PC-9 (cell line): ENCODE measurements at regions not wholly inside any gene's neighbourhood (a gene's known extent, or its start where the extent isn't known, plus 50 kb on each side); places are given as distances from the start of the nearest gene placed in this dataset.

ENCODE experiments used
- BruUV-seq: library from RNA; stranded (reverse); fragments of 400-500 nt; replicated peaks from 2 replicates; lab custom pipeline; 2021; lab: Mats Ljungman, UMichigan
- CTCF ChIA-PET: fragments of 300-600 bp; sonication (Branson Sonifier 250); formaldehyde crosslinking; loops from one replicate; lab custom pipeline; 2022; ENCODE audit warnings: antibody characterized with exemption; lab: Charles Lee
- POLR2A ChIA-PET: fragments of 300-600 bp; sonication (Branson Sonifier 250); formaldehyde crosslinking; loops from one replicate; lab custom pipeline; 2022; ENCODE audit warnings: antibody characterized with exemption; ENCODE audit not compliant: unreplicated experiment; lab: Charles Lee
- DNase-seq, 2 experiments: peaks; one replicate each; pipeline versions ENCODE4 v3.0.0 to v3.0.0-alpha.2; 2015 to 2022; ENCODE audit warnings: mixed read lengths in 1 of 2
- H2AFZ ChIP-seq: fragments of 200-600 bp; sonication (generic); 2 replicates; pipeline ENCODE4 v1.8.1; 2017; ENCODE audit warnings: antibody characterized with exemption
- H3F3A ChIP-seq: fragments of 200-600 bp; sonication (generic); 2 replicates; pipeline ENCODE4 v1.8.1; 2017; ENCODE audit warnings: antibody characterized with exemption, mild to moderate bottlenecking, low read depth; ENCODE audit not compliant: insufficient read depth
- H3K27ac ChIP-seq: fragments of 200-600 bp; sonication (generic); 2 replicates; pipeline ENCODE4 v1.6.1; 2016; ENCODE audit warnings: mixed run types
- H3K27me3 ChIP-seq: fragments of 200-600 bp; sonication (generic); 2 replicates; pipeline ENCODE4 v1.6.1; 2016; ENCODE audit warnings: low read depth, mixed run types; ENCODE audit not compliant: insufficient read depth
- H3K36me3 ChIP-seq: fragments of 200-600 bp; sonication (generic); 2 replicates; pipeline ENCODE4 v1.6.1; 2016; ENCODE audit warnings: low read depth, mixed run types
- H3K4me1 ChIP-seq: fragments of 200-600 bp; sonication (generic); replicated peaks from 2 replicates; pipeline ENCODE4 v1.6.1; 2016; ENCODE audit warnings: mixed run types; ENCODE audit not compliant: insufficient read depth
- H3K4me2 ChIP-seq: fragments of 200-600 bp; sonication (generic); 2 replicates; pipeline ENCODE4 v1.6.1; 2017; ENCODE audit warnings: mixed run types
- H3K4me3 ChIP-seq: fragments of 200-600 bp; sonication (generic); 2 replicates; pipeline ENCODE4 v1.6.1; 2016; ENCODE audit warnings: mixed run types
- H3K79me2 ChIP-seq: fragments of 200-600 bp; sonication (generic); 2 replicates; pipeline ENCODE4 v1.6.1; 2017; ENCODE audit warnings: low read depth, mixed run types
- H3K9me2 ChIP-seq: fragments of 200-600 bp; sonication (generic); 2 replicates; pipeline ENCODE4 v1.8.1; 2017; ENCODE audit warnings: mild to moderate bottlenecking; ENCODE audit not compliant: insufficient read depth
- H3K9me3 ChIP-seq: fragments of 200-600 bp; sonication (generic); 2 replicates; pipeline ENCODE4 v1.8.1; 2016; ENCODE audit warnings: low read depth; ENCODE audit not compliant: insufficient read depth
- H4K20me1 ChIP-seq: fragments of 200-600 bp; sonication (generic); 2 replicates; pipeline ENCODE4 v1.8.1; 2017; ENCODE audit not compliant: insufficient read depth
- CTCF ChIP-seq: fragments of 200-600 bp; sonication (generic); conservative IDR thresholded peaks from 2 replicates; pipeline ENCODE4 v1.6.1; 2017; ENCODE audit warnings: mixed run types, antibody characterized with exemption, mild to moderate bottlenecking, moderate library complexity
- EZH2 ChIP-seq: fragments of 200-600 bp; sonication (generic); IDR thresholded peaks from 2 replicates; pipeline ENCODE4 v1.8.0; 2017; ENCODE audit warnings: antibody characterized with exemption, low read depth
- intact Hi-C: fragments of 100-400 bp; cut with micrococcal nuclease; formaldehyde crosslinking; loops from one replicate; pipeline ENCODE4 v1.10.0; 2022; ENCODE audit not compliant: unreplicated experiment

GRCh38 chr15:94555841-94556519, 324.6 kb downstream of the MCTP2 start:
- Histone ChIP-seq H2AFZ (no peak overlapping the region), H3K79me2 (no peaks in the 10 kb centered on the region), H3F3A (no peaks in the 10 kb centered on the region), H3K9me2 (no peaks in the 10 kb centered on the region), H3K27me3 (no peaks in the 10 kb centered on the region), H3K4me1 (no peaks in the 10 kb centered on the region), H3K4me3 (no peak overlapping the region), H3K27ac (no peak overlapping the region), H3K9me3 (no peaks in the 10 kb centered on the region), H3K36me3 (no peaks in the 10 kb centered on the region), H3K4me2 (no peak overlapping the region), H4K20me1 (no peaks in the 10 kb centered on the region)
- intact Hi-C loops, result no loop called here
- BruUV-seq, result no TSS peak
- no peak for TF ChIP-seq EZH2
- no peak for TF ChIP-seq CTCF
- ChIA-PET POLR2A (no interaction called here), CTCF (no interaction called here)
- no peak for DNase-seq

GRCh38 chr15:94561036-94561689, 329.8 kb downstream of the MCTP2 start:
- BruUV-seq, result no TSS peak
- Histone ChIP-seq H3K27ac (no peak overlapping the region), H3K9me3 (no peaks in the 10 kb centered on the region), H3F3A (no peaks in the 10 kb centered on the region), H3K27me3 (no peaks in the 10 kb centered on the region), H3K4me1 (no peaks in the 10 kb centered on the region), H3K79me2 (no peaks in the 10 kb centered on the region), H3K4me2 (no peak overlapping the region), H3K36me3 (no peaks in the 10 kb centered on the region), H3K4me3 (no peak overlapping the region), H4K20me1 (no peaks in the 10 kb centered on the region), H2AFZ (no peak overlapping the region), H3K9me2 (no peaks in the 10 kb centered on the region)
- ChIA-PET CTCF (no interaction called here), POLR2A (no interaction called here)
- no peak for DNase-seq
- intact Hi-C loops, result no loop called here
- TF ChIP-seq EZH2 (no peak), CTCF (no peak)

GRCh38 chr15:94563456-94563855, 332.1 kb downstream of the MCTP2 start:
- no peak overlapping the region for H3K4me2 ChIP-seq
- no peak overlapping the region for H2AFZ ChIP-seq
- CTCF ChIA-PET, result no interaction called here
- POLR2A ChIA-PET, result no interaction called here
- DNase-seq, result no peak
- H3K4me3 ChIP-seq, result no peak overlapping the region
- no peak overlapping the region for H3K27ac ChIP-seq
- intact Hi-C loops, result no loop called here
- no peaks in the 10 kb centered on the region for H3K9me3 ChIP-seq
- H3K9me2 ChIP-seq, result no peaks in the 10 kb centered on the region
- H3K27me3 ChIP-seq, result no peaks in the 10 kb centered on the region
- no peaks in the 10 kb centered on the region for H3K79me2 ChIP-seq
- no peaks in the 10 kb centered on the region for H3K36me3 ChIP-seq
- no peaks in the 10 kb centered on the region for H3F3A ChIP-seq
- TF ChIP-seq CTCF (no peak), EZH2 (no peak)
- H3K4me1 ChIP-seq, result no peaks in the 10 kb centered on the region
- BruUV-seq, result no TSS peak
- H4K20me1 ChIP-seq, result no peaks in the 10 kb centered on the region
